Thyroid gland (tissue), 4 donors: ENCODE measurements at regions not wholly inside any gene's neighbourhood (a gene's known extent, or its start where the extent isn't known, plus 50 kb on each side); places are given as distances from the start of the nearest gene placed in this dataset.

Experiments used
- DNase-seq, 2 donors: peaks; one replicate each; pipeline ENCODE4 v3.0.0-alpha.2; 2019
- H3K27ac ChIP-seq, 3 donors: fragments of 200-600 bp; sonication (generic); 1 replicate in 2 of 3; 2 replicates in 1 of 3; pipeline ENCODE4 v1.5.1; 2016 to 2019; ENCODE audit warnings: mild to moderate bottlenecking in 1 of 3, moderate library complexity in 1 of 3
- H3K27me3 ChIP-seq: fragments of 200-600 bp; sonication (generic); one replicate; pipeline ENCODE4 v1.5.1; 2019
- H3K36me3 ChIP-seq, 2 donors: fragments of 200-600 bp; sonication (generic); one replicate each; pipeline ENCODE4 v1.5.1; 2016 to 2019
- H3K4me1 ChIP-seq, 2 donors: fragments of 200-600 bp; sonication (generic); one replicate each; pipeline ENCODE4 v1.5.1; 2017 to 2019
- H3K4me3 ChIP-seq, 3 donors: fragments of 200-600 bp; sonication (generic); replicated peaks in 1 of 3; 1 replicate in 2 of 3; 2 replicates in 1 of 3; pipeline ENCODE4 v1.5.1; 2016; ENCODE audit warnings: mild to moderate bottlenecking in 1 of 3
- H3K9me3 ChIP-seq: fragments of 200-600 bp; sonication (generic); one replicate; pipeline ENCODE4 v1.5.1; 2017
- POLR2A ChIP-seq, 2 donors: fragments of 450-650 bp; IDR thresholded peaks; one replicate each; pipeline ENCODE4 v1.6.1; 2017; ENCODE audit warnings: antibody characterized with exemption in 2 of 2, mild to moderate bottlenecking in 2 of 2, moderate library complexity in 1 of 2
- WGBS, 2 donors: methylation state at CpG; one replicate each; pipeline ENCODE4 v1.1.5; 2017; 5-methylcytosine and 5-hydroxymethylcytosine counted together
- intact Hi-C: fragments of 100-400 bp; cut with DNase I; formaldehyde crosslinking; loops from one replicate; pipeline ENCODE4 v1.15.1; 2023
- TF ChIP-seq, protein P1 (sequence below), 6 experiments: fragments of 200-600 bp in 3 of 6; fragments of 450-650 bp in 3 of 6; sonication (generic) in 3 of 6; IDR thresholded peaks; one replicate each; pipeline ENCODE4 v1.5.1; 2016 to 2019; ENCODE audit warnings: antibody characterized with exemption in 6 of 6, mild to moderate bottlenecking in 2 of 6, inconsistent platforms in 1 of 6, moderate library complexity in 1 of 6

DNA sequence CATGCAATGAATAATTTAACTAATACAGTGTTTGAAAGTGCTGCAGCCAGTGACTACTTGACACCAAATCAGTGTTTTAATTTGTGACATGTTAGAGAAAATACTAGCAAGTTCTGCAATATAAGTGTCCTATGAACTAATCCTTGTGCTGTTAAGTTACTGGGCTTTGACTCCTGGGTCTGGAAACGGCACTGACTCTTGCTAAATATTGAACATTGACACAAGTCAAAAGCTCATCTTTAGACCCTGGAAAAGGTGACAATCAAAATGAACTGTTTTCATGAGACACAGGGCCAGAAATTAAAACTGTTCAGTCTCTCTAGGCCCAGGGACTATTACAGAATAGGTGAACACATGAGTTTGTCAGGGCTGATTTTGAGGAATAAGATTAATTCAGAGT lies 268.1 kb downstream of the IPO8 start:
- 77 to 84% methylated on average over 1 of the region's 1 CpG for WGBS, 2 donors
- Histone ChIP-seq H3K27me3 (no peaks in the 10 kb centered on the region), H3K27ac (no peak overlapping the region), H3K36me3 (no peaks in the 10 kb centered on the region), H3K4me1 (no peaks in the 10 kb centered on the region), H3K4me3 (no peak overlapping the region), H3K9me3 (no peaks in the 10 kb centered on the region)
- intact Hi-C loops, result no loop called here
- TF ChIP-seq, protein P1, sequence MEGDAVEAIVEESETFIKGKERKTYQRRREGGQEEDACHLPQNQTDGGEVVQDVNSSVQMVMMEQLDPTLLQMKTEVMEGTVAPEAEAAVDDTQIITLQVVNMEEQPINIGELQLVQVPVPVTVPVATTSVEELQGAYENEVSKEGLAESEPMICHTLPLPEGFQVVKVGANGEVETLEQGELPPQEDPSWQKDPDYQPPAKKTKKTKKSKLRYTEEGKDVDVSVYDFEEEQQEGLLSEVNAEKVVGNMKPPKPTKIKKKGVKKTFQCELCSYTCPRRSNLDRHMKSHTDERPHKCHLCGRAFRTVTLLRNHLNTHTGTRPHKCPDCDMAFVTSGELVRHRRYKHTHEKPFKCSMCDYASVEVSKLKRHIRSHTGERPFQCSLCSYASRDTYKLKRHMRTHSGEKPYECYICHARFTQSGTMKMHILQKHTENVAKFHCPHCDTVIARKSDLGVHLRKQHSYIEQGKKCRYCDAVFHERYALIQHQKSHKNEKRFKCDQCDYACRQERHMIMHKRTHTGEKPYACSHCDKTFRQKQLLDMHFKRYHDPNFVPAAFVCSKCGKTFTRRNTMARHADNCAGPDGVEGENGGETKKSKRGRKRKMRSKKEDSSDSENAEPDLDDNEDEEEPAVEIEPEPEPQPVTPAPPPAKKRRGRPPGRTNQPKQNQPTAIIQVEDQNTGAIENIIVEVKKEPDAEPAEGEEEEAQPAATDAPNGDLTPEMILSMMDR (IDR thresholded peaks at IDR 0.05), result no peak
- no peak for TF ChIP-seq POLR2A (IDR thresholded peaks at IDR 0.05)
- no peak for DNase-seq

DNA sequence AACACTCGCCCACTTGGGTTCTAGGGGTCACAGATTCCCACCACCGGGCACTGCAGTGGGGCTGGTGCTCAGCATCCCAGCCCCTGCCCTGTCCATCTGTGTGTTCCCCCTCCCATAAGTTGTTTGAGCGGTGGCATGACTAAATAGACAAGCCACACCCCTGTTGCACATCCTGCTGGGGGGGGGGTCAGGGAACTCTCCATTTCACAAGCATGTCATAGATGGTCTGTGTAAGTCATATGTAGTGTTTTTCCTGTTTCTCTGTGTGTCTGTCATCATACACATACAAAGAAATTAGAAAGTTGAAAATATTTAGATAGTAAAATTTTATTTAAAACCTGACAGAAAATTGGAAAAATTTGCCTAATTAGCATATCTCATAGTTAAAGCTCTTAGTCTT lies 270.2 kb downstream of the IPO8 start:
- intact Hi-C loops, result no loop called here
- no peaks in the 10 kb centered on the region for H3K27me3 ChIP-seq
- 56 to 93% methylated on average over 3 of the region's 3 CpGs for WGBS, 2 donors
- no peaks in the 10 kb centered on the region for H3K4me1 ChIP-seq
- no peak for DNase-seq
- TF ChIP-seq POLR2A (IDR thresholded peaks at IDR 0.05), result no peak
- TF ChIP-seq, protein P1 (IDR thresholded peaks at IDR 0.05), result no peak
- no peaks in the 10 kb centered on the region for H3K9me3 ChIP-seq
- H3K36me3 ChIP-seq, result no peaks in the 10 kb centered on the region
- H3K4me3 ChIP-seq, result no peak overlapping the region
- no peak overlapping the region for H3K27ac ChIP-seq

DNA sequence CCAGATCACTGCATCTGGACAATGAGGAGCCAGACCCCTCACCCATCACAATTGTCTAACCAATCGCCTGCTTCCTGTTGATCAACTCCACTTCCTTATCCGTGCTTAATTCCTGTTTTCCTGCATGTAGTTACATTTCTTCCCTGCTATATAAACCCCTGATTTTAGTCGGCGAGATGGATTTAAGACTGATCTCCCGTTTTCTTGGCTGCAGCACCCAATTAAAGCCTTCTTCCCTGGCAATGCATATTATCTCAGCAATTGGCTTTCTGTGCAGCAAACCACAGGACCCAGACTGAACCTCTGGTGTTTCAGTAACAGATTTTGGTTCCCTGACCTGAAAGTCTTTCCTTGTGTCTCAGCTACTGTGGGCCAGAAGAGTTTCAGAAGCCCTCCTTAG lies 272.3 kb downstream of the IPO8 start:
- WGBS, 2 donors, result 83 to 86% methylated on average over 5 of the region's 5 CpGs
- Histone ChIP-seq H3K4me3 (no peak overlapping the region), H3K9me3 (no peaks in the 10 kb centered on the region), H3K4me1 (no peaks in the 10 kb centered on the region), H3K27ac (no peak overlapping the region), H3K36me3 (no peaks in the 10 kb centered on the region), H3K27me3 (no peaks in the 10 kb centered on the region)
- TF ChIP-seq, protein P1 (IDR thresholded peaks at IDR 0.05), result no peak
- TF ChIP-seq POLR2A (IDR thresholded peaks at IDR 0.05), result no peak
- intact Hi-C loops, result no loop called here
- no peak for DNase-seq

DNA sequence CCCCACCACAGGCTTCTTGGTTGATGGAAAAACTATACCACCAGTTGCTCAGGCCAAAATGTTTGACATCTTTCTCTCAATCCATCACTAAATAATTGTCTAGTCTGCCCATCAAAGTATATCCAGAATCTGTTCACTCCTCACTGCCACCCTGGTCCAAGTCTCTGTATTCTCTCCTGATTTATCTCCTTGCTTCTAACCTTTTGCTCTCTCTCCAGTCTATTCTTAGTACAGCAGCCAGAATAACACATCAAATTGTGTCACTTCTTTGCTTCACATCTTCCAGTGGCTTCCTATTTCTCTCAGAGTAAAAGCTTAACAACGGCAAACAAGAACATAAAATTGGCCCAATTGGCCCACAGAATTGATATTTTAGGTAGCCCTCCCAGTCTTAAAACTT lies 272.8 kb downstream of the IPO8 start:
- no peak overlapping the region for H3K4me3 ChIP-seq
- no peak for DNase-seq
- no peaks in the 10 kb centered on the region for H3K9me3 ChIP-seq
- no peaks in the 10 kb centered on the region for H3K4me1 ChIP-seq
- H3K27me3 ChIP-seq, result no peaks in the 10 kb centered on the region
- no peak for TF ChIP-seq POLR2A (IDR thresholded peaks at IDR 0.05)
- TF ChIP-seq, protein P1 (IDR thresholded peaks at IDR 0.05), result no peak
- no peak overlapping the region for H3K27ac ChIP-seq
- intact Hi-C loops, result no loop called here
- H3K36me3 ChIP-seq, result no peaks in the 10 kb centered on the region
- WGBS, 2 donors, result 86 to 87% methylated on average over 1 of the region's 1 CpG

DNA sequence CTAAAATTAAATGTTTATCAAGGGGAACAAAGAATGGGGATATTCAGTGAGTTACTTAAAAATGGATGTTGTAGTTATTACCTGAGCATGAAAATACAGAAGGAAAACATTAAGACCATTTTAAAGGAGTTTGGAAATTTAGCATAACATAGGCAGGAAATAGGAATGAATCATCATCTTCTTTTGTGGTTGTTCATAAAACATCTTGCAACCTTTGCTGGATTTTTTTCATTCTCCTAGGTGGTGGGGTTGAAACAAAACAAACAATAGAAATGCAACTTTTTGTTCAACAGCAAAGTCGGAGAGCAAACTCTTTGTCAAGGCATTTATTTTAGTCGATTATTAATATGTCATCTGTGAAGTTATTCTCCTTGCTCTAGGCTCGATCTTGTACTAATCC lies 275.1 kb downstream of the IPO8 start:
- no peak overlapping the region for H3K4me3 ChIP-seq
- TF ChIP-seq POLR2A (IDR thresholded peaks at IDR 0.05), result no peak
- TF ChIP-seq, protein P1 (IDR thresholded peaks at IDR 0.05), result no peak
- H3K9me3 ChIP-seq, result no peaks in the 10 kb centered on the region
- H3K36me3 ChIP-seq, result no peaks in the 10 kb centered on the region
- H3K27me3 ChIP-seq, result no peaks in the 10 kb centered on the region
- WGBS, 2 donors, result 79 to 81% methylated on average over 3 of the region's 3 CpGs
- no peak for DNase-seq
- no peak overlapping the region for H3K27ac ChIP-seq
- no peaks in the 10 kb centered on the region for H3K4me1 ChIP-seq
- intact Hi-C loops, result no loop called here
